ENCODE measurements at regions not wholly inside any gene's neighbourhood (a gene's known extent, or its start where the extent isn't known, plus 50 kb on each side); places are given as distances from the start of the nearest gene placed in this dataset.

GRCh38 chr1:222967466-222968240 lies 152.8 kb downstream of the DISP1 start:
- TF ChIP-seq EZH2 (IDR thresholded peaks at IDR 0.05) (no peak), CTCF (IDR thresholded peaks at IDR 0.05) (no peak), EZH2phosphoT487 (IDR thresholded peaks at IDR 0.05) (no peak)

Data from neural progenitor cell (in vitro differentiated cells).